HCT116 (cell line): ENCODE measurements at regions not wholly inside any gene's neighbourhood (a gene's known extent, or its start where the extent isn't known, plus 50 kb on each side); places are given as distances from the start of the nearest gene placed in this dataset.

Source experiments
- ATAC-seq: fragments of 200-7000 bp; cut with Tn5 transposase; 2 replicates; pipeline ENCODE4 v1.9.1; 2020; ENCODE audit warnings: mild to moderate bottlenecking, moderate library complexity
- BruUV-seq: library from RNA; stranded (reverse); fragments of 400-500 nt; replicated peaks from 2 replicates; lab custom pipeline; 2021; lab: Mats Ljungman, UMichigan
- CTCF ChIA-PET: fragments of 300-600 bp; sonication (Branson Sonifier 250); formaldehyde crosslinking; loops from one replicate; lab custom pipeline; 2021; ENCODE audit warnings: antibody characterized with exemption; lab: Charles Lee
- POLR2A ChIA-PET: fragments of 300-600, 350-600 bp; sonication (Branson Sonifier 250); formaldehyde crosslinking; loops from one replicate; lab custom pipeline; 2021; ENCODE audit warnings: antibody characterized with exemption; lab: Charles Lee
- RAD21 ChIA-PET, 2 experiments: fragments of 300-600 bp; sonication (Branson Sonifier 250); formaldehyde crosslinking; loops; one replicate each; lab custom pipeline; 2023; ENCODE audit warnings: low total read pairs in 2 of 2; ENCODE audit not compliant: uncharacterized antibody in 2 of 2, unreplicated experiment in 2 of 2, low non-redundant PET in 1 of 2; lab: Charles Lee
- DNase-seq: peaks from one replicate; pipeline ENCODE4 v3.0.0-alpha.2; 2010; ENCODE audit warnings: low read depth, low spot score
- H2AFZ ChIP-seq: fragments of 200-600 bp; shearing (Covaris generic), sonication (generic); 2 replicates; pipeline ENCODE4 v1.6.1; 2017; ENCODE audit warnings: low read depth, mixed run types, mixed read lengths, antibody characterized with exemption, low read length; ENCODE audit not compliant: poor library complexity, severe bottlenecking
- H3K27ac ChIP-seq: 2 replicates; pipeline ENCODE4 v1.5.1; 2012; ENCODE audit warnings: low read depth, low read length
- H3K27me3 ChIP-seq: fragments of 200-600 bp; sonication (generic); 2 replicates; pipeline ENCODE4 v1.6.1; 2016; ENCODE audit warnings: mixed run types, low read length, mixed read lengths; ENCODE audit not compliant: insufficient read depth
- H3K36me3 ChIP-seq, 2 experiments: fragments of 200-500 bp in 1 of 2; fragments of 200-600 bp in 1 of 2; sonication (Bioruptor generic) in 1 of 2; sonication (generic) in 1 of 2; 2 replicates each; pipeline versions ENCODE4 v1.5.1 to v1.6.1; 2014 to 2016; ENCODE audit warnings: low read length in 2 of 2, inconsistent platforms in 1 of 2, mixed read lengths in 1 of 2, mixed run types in 1 of 2; ENCODE audit not compliant: insufficient read depth in 2 of 2, control insufficient read depth in 1 of 2
- H3K4me1 ChIP-seq, 2 experiments: fragments of 200-600 bp in 1 of 2; sonication (generic) in 1 of 2; 2 replicates each; pipeline versions ENCODE4 v1.5.1 to v1.6.1; 2012 to 2017; ENCODE audit warnings: low read length in 2 of 2, inconsistent platforms in 1 of 2, mild to moderate bottlenecking in 1 of 2, mixed read lengths in 1 of 2, mixed run types in 1 of 2, moderate library complexity in 1 of 2; ENCODE audit not compliant: insufficient read depth in 2 of 2, control insufficient read depth in 1 of 2
- H3K4me2 ChIP-seq: fragments of 200-600 bp; sonication (generic); 2 replicates; pipeline ENCODE4 v1.6.1; 2017; ENCODE audit warnings: mixed run types, low read length, mixed read lengths
- H3K4me3 ChIP-seq, 2 experiments: fragments of 200-600 bp in 1 of 2; sonication (generic) in 1 of 2; replicated peaks in 1 of 2; 2 replicates each; pipeline ENCODE4 v1.5.1; 2011 to 2016; ENCODE audit warnings: low read length in 2 of 2, control low read depth in 1 of 2, low read depth in 1 of 2, mild to moderate bottlenecking in 1 of 2, mixed read lengths in 1 of 2, mixed run types in 1 of 2
- H3K79me2 ChIP-seq: fragments of 200-600 bp; sonication (generic); 2 replicates; pipeline ENCODE4 v1.6.1; 2017; ENCODE audit warnings: mild to moderate bottlenecking, mixed run types, low read length, moderate library complexity, mixed read lengths; ENCODE audit not compliant: insufficient read depth
- H3K9ac ChIP-seq: fragments of 200-600 bp; sonication (generic); 2 replicates; pipeline ENCODE4 v1.6.1; 2016; ENCODE audit warnings: low read length, mixed read lengths
- H3K9me2 ChIP-seq: fragments of 200-600 bp; sonication (generic), shearing (Covaris generic); 2 replicates; pipeline ENCODE4 v1.6.1; 2017; ENCODE audit warnings: mixed run types, mild to moderate bottlenecking, moderate library complexity; ENCODE audit not compliant: insufficient read depth
- H3K9me3 ChIP-seq, 2 experiments: fragments of 200-500 bp in 1 of 2; fragments of 200-600 bp in 1 of 2; sonication (Bioruptor generic) in 1 of 2; sonication (generic) in 1 of 2; 2 replicates each; pipeline ENCODE4 v1.6.1; 2014 to 2017; ENCODE audit warnings: low read length in 2 of 2, mixed read lengths in 2 of 2, inconsistent platforms in 1 of 2, low read depth in 1 of 2, mild to moderate bottlenecking in 1 of 2, mixed run types in 1 of 2, moderate library complexity in 1 of 2; ENCODE audit not compliant: control insufficient read depth in 1 of 2, insufficient read depth in 1 of 2
- H4K20me1 ChIP-seq: fragments of 200-600 bp; sonication (generic), shearing (Covaris generic); 2 replicates; pipeline ENCODE4 v1.6.1; 2017; ENCODE audit warnings: mixed run types, mild to moderate bottlenecking, moderate library complexity; ENCODE audit not compliant: insufficient read depth
- ATF3 ChIP-seq: IDR thresholded peaks from 2 replicates; pipeline ENCODE4 v1.6.1; 2012
- CBX3 ChIP-seq: IDR thresholded peaks from 2 replicates; pipeline ENCODE4 v1.6.1; 2012; ENCODE audit warnings: low read depth
- CEBPB ChIP-seq: IDR thresholded peaks from 2 replicates; pipeline ENCODE4 v1.6.1; 2012; ENCODE audit warnings: low read depth
- EGR1 ChIP-seq: IDR thresholded peaks from 2 replicates; pipeline ENCODE4 v1.6.1; 2012; ENCODE audit warnings: low read depth
- EZH2 ChIP-seq: fragments of 200-600 bp; sonication (generic); IDR thresholded peaks from 2 replicates; pipeline ENCODE4 v1.6.1; 2017; ENCODE audit warnings: antibody characterized with exemption, mixed run types
- JUND ChIP-seq: IDR thresholded peaks from 2 replicates; pipeline ENCODE4 v1.6.1; 2012
- POLR2AphosphoS5 ChIP-seq: IDR thresholded peaks from 2 replicates; pipeline ENCODE4 v1.6.1; 2011; ENCODE audit warnings: mild to moderate bottlenecking, low read depth, low read length, moderate library complexity
- RAD21 ChIP-seq: IDR thresholded peaks from 2 replicates; pipeline ENCODE4 v1.6.1; 2012; ENCODE audit warnings: low read depth, mild to moderate bottlenecking
- REST ChIP-seq: IDR thresholded peaks from 2 replicates; pipeline ENCODE4 v1.6.1; 2012; ENCODE audit warnings: low read depth
- SIN3A ChIP-seq: IDR thresholded peaks from 2 replicates; pipeline ENCODE4 v1.6.1; 2012; ENCODE audit warnings: low read depth
- SP1 ChIP-seq: IDR thresholded peaks from 2 replicates; pipeline ENCODE4 v1.6.1; 2012; ENCODE audit warnings: low read depth
- SRF ChIP-seq: IDR thresholded peaks from 2 replicates; pipeline ENCODE4 v1.6.1; 2012; ENCODE audit warnings: low read depth
- YY1 ChIP-seq: IDR thresholded peaks from 2 replicates; pipeline ENCODE4 v1.6.1; 2011; ENCODE audit warnings: low read length, low read depth, moderate library complexity, mild to moderate bottlenecking; ENCODE audit not compliant: insufficient replicate concordance; ENCODE audit errors: extremely low read depth
- ZFX ChIP-seq: fragments of 450-650 bp; IDR thresholded peaks from 2 replicates; pipeline ENCODE4 v1.6.1; 2017
- ZNF274 ChIP-seq: fragments of 200-500 bp; sonication (Bioruptor generic); IDR thresholded peaks from 2 replicates; pipeline ENCODE4 v1.6.1; 2014; ENCODE audit warnings: mild to moderate bottlenecking, low read depth, low read length, inconsistent platforms
- intact Hi-C: fragments of 100-400 bp; cut with micrococcal nuclease; formaldehyde crosslinking; loops from 2 replicates; pipeline ENCODE4 v1.10.0; 2022

- Histone ChIP-seq H3K9ac (no peak overlapping the region), H3K9me3 (peaks cover 0 to 33% of the 10 kb centered on the region in 2 experiments; a peak in 2 of 4 replicates), H3K36me3 (no peaks in the 10 kb centered on the region), H3K4me3 (no peak overlapping the region), H3K79me2 (no peaks in the 10 kb centered on the region), H2AFZ (no peak overlapping the region), H3K9me2 (no peaks in the 10 kb centered on the region)
- no peak for DNase-seq
- intact Hi-C loops, result no loop called here
- no peak for ATAC-seq
- RAD21 ChIA-PET, result no interaction called here
- no peak for TF ChIP-seq EZH2
- no peak for TF ChIP-seq YY1
- TF ChIP-seq SP1, result no peak
- no peak for TF ChIP-seq ZNF274
- no peak for TF ChIP-seq ZFX
- no peak for TF ChIP-seq REST
- TF ChIP-seq CBX3, result no peak
- TF ChIP-seq JUND, result no peak
- TF ChIP-seq RAD21, result no peak
- TF ChIP-seq SIN3A, result no peak
- no peak for TF ChIP-seq EGR1
- no peak for TF ChIP-seq CEBPB
- TF ChIP-seq POLR2AphosphoS5, result no peak
- TF ChIP-seq SRF, result no peak
- TF ChIP-seq ATF3, result no peak
- TF ChIP-seq, all 23 proteins: peak for 0
- no peaks in the 10 kb centered on the region for H3K27me3 ChIP-seq
- no TSS peak for BruUV-seq
- H3K4me2 ChIP-seq, result no peak overlapping the region
- CTCF ChIA-PET, result no interaction called here
- POLR2A ChIA-PET, result no interaction called here
- H4K20me1 ChIP-seq, result no peaks in the 10 kb centered on the region
- H3K4me1 ChIP-seq, result no peaks in the 10 kb centered on the region
- no peak overlapping the region for H3K27ac ChIP-seq
These were observed 483.7 kb downstream of the TSHZ3 start for GRCh38 chr19:30865511-30865910.
